ENCODE measurements at regions not wholly inside any gene's neighbourhood (a gene's known extent, or its start where the extent isn't known, plus 50 kb on each side); places are given as distances from the start of the nearest gene placed in this dataset.

- H3K4me1 ChIP-seq (ENCODE audit: control insufficient read depth in 5 of 5, insufficient read depth in 5 of 5, low read length in 5 of 5): peaks cover 0 to 8% (median 0%) of the 10 kb centered on the region in 5 donors
- H3K36me3 ChIP-seq (ENCODE audit: control insufficient read depth in 4 of 4, insufficient read depth in 4 of 4, low read length in 4 of 4): no peaks in the 10 kb centered on the region
- TF ChIP-seq CTCF (IDR thresholded peaks at IDR 0.05; ENCODE audit: control extremely low read depth, extremely low read depth): no peak
- H3K27me3 ChIP-seq (ENCODE audit: control insufficient read depth in 3 of 3, insufficient read depth in 3 of 3, low read length in 2 of 3): peaks cover 0 to 2% (median 0%) of the 10 kb centered on the region in 3 donors
- no peaks in the 10 kb centered on the region for H3K9me3 ChIP-seq (ENCODE audit: control insufficient read depth in 4 of 4, insufficient read depth in 3 of 4, low read length in 3 of 4)
- no peak overlapping the region for H3K27ac ChIP-seq (ENCODE audit: low read depth in 1 of 2, low read length in 1 of 2)
- DNase-seq: no peak
- H3K4me3 ChIP-seq: no peak overlapping the region
- no peak for ATAC-seq (ENCODE audit: insufficient read depth, low FRiP score)
- H3K9ac ChIP-seq (ENCODE audit: insufficient read depth in 1 of 2, low read length in 2 of 2): no peak overlapping the region
These were observed 197.4 kb upstream of the PRPS1L1 start for GRCh38 chr7:18225067-18225466.

GRCh38 chr7:18226598-18226997, 199.0 kb upstream of the PRPS1L1 start:
- no peak for ATAC-seq (ENCODE audit: insufficient read depth, low FRiP score)
- Histone ChIP-seq H3K4me3 (no peak overlapping the region), H3K36me3 (ENCODE audit: control insufficient read depth in 4 of 4, insufficient read depth in 4 of 4, low read length in 4 of 4) (no peaks in the 10 kb centered on the region), H3K9me3 (ENCODE audit: control insufficient read depth in 4 of 4, insufficient read depth in 3 of 4, low read length in 3 of 4) (no peaks in the 10 kb centered on the region), H3K27me3 (ENCODE audit: control insufficient read depth in 3 of 3, insufficient read depth in 3 of 3, low read length in 2 of 3) (peaks cover 0 to 2% (median 0%) of the 10 kb centered on the region in 3 donors), H3K9ac (ENCODE audit: insufficient read depth in 1 of 2, low read length in 2 of 2) (no peak overlapping the region), H3K4me1 (ENCODE audit: control insufficient read depth in 5 of 5, insufficient read depth in 5 of 5, low read length in 5 of 5) (peaks cover 0 to 4% (median 0%) of the 10 kb centered on the region in 5 donors), H3K27ac (ENCODE audit: low read depth in 1 of 2, low read length in 1 of 2) (no peak overlapping the region)
- DNase-seq: no peak
- TF ChIP-seq CTCF (IDR thresholded peaks at IDR 0.05; ENCODE audit: control extremely low read depth, extremely low read depth): no peak
- 95% methylated on average over 2 of the region's 2 CpGs for WGBS, 2 donors

GRCh38 chr7:18228686-18229085, 201.0 kb upstream of the PRPS1L1 start:
- Histone ChIP-seq H3K9me3 (ENCODE audit: control insufficient read depth in 4 of 4, insufficient read depth in 3 of 4, low read length in 3 of 4) (no peaks in the 10 kb centered on the region), H3K4me3 (no peak overlapping the region), H3K9ac (ENCODE audit: insufficient read depth in 1 of 2, low read length in 2 of 2) (no peak overlapping the region), H3K36me3 (ENCODE audit: control insufficient read depth in 4 of 4, insufficient read depth in 4 of 4, low read length in 4 of 4) (no peaks in the 10 kb centered on the region), H3K4me1 (ENCODE audit: control insufficient read depth in 5 of 5, insufficient read depth in 5 of 5, low read length in 5 of 5) (peaks cover 0 to 4% (median 0%) of the 10 kb centered on the region in 5 donors), H3K27me3 (ENCODE audit: control insufficient read depth in 3 of 3, insufficient read depth in 3 of 3, low read length in 2 of 3) (peaks cover 0 to 2% (median 0%) of the 10 kb centered on the region in 3 donors), H3K27ac (ENCODE audit: low read depth in 1 of 2, low read length in 1 of 2) (no peak overlapping the region)
- DNase-seq: no peak
- no peak for ATAC-seq (ENCODE audit: insufficient read depth, low FRiP score)
- no peak for TF ChIP-seq CTCF (IDR thresholded peaks at IDR 0.05; ENCODE audit: control extremely low read depth, extremely low read depth)
- WGBS, 2 donors: 84 to 91% methylated on average over 2 of the region's 2 CpGs

- no peak for TF ChIP-seq CTCF (IDR thresholded peaks at IDR 0.05; ENCODE audit: control extremely low read depth, extremely low read depth)
- no peak overlapping the region for H3K4me3 ChIP-seq
- ATAC-seq (ENCODE audit: insufficient read depth, low FRiP score) (no peak), DNase-seq (no peak)
- no peak overlapping the region for H3K9ac ChIP-seq (ENCODE audit: insufficient read depth in 1 of 2, low read length in 2 of 2)
- H3K36me3 ChIP-seq (ENCODE audit: control insufficient read depth in 4 of 4, insufficient read depth in 4 of 4, low read length in 4 of 4): no peaks in the 10 kb centered on the region
- H3K9me3 ChIP-seq (ENCODE audit: control insufficient read depth in 4 of 4, insufficient read depth in 3 of 4, low read length in 3 of 4): no peaks in the 10 kb centered on the region
- H3K27me3 ChIP-seq (ENCODE audit: control insufficient read depth in 3 of 3, insufficient read depth in 3 of 3, low read length in 2 of 3): peaks cover 0 to 2% (median 0%) of the 10 kb centered on the region in 3 donors
- WGBS, 2 donors: 86 to 90% methylated on average over 8 of the region's 8 CpGs
- no peak overlapping the region for H3K27ac ChIP-seq (ENCODE audit: low read depth in 1 of 2, low read length in 1 of 2)
- peaks cover 0 to 2% (median 0%) of the 10 kb centered on the region in 5 donors for H3K4me1 ChIP-seq (ENCODE audit: control insufficient read depth in 5 of 5, insufficient read depth in 5 of 5, low read length in 5 of 5)
These were observed 202.6 kb upstream of the PRPS1L1 start for GRCh38 chr7:18230271-18230670.

All from lung (tissue), 11 donors.